ENCODE measurements at regions not wholly inside any gene's neighbourhood (a gene's known extent, or its start where the extent isn't known, plus 50 kb on each side); places are given as distances from the start of the nearest gene placed in this dataset.

DNA sequence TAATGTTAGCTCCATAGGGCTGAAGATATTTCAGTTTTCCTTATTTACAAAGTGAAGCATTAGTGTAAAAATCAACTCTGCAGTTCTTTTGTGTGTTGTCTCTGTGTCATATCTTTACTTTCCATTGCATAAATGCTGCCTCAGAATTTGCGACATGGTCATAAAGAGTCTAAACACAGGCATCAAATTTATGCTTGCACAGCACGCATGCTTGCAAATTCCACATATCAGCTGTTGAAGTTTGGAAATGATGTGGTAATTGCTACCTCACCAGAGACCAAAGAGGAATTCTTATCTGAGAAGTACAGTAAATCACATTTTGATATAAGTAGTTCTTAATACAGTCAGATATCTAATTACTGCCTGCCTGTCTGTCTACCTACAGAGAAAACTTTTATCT, 348.2 kb upstream of the GRM3 start (continued):
- TF ChIP-seq SIRT6 (IDR thresholded peaks at IDR 0.05; ENCODE audit: low read length), result no peak
- TF ChIP-seq ZNF274 (IDR thresholded peaks at IDR 0.05; ENCODE audit: borderline replicate concordance, extremely low read depth, low read length), result no peak
- TF ChIP-seq NANOG (IDR thresholded peaks at IDR 0.05; ENCODE audit: insufficient read depth, low read depth, low read length, poor library complexity, severe bottlenecking), result no peak

Measured in H1 (cell line).